Natural killer cell treated with Interleukin-12 subunit alpha and Interleukin-12 subunit beta and Interleukin-15 and Interleukin-18, amount 100 ng/mL, for 72 hours (primary cell): ENCODE measurements at regions not wholly inside any gene's neighbourhood (a gene's known extent, or its start where the extent isn't known, plus 50 kb on each side); places are given as distances from the start of the nearest gene placed in this dataset.

Source experiments
- ATAC-seq, 2 donors: fragments of 150-1000 bp; cut with Tn5 transposase in 1 of 2; sonication (Bioruptor Pico), chemical (Tn5 transposase) in 1 of 2; 2 replicates each; pipeline ENCODE4 v1.10.0; 2021
- DNase-seq: peaks from one replicate; pipeline ENCODE4 v3.0.0; 2022; ENCODE audit warnings: low spot score
- H3K27ac Mint-ChIP-seq, 2 donors: 1 replicate in 1 of 2; 2 replicates in 1 of 2; pipeline ENCODE4 v1.8.0; 2022; ENCODE audit warnings: mixed read lengths in 2 of 2, mild to moderate bottlenecking in 1 of 2, moderate library complexity in 1 of 2
- H3K27me3 Mint-ChIP-seq, 2 donors: 1 replicate in 1 of 2; 2 replicates in 1 of 2; pipeline ENCODE4 v1.8.0; 2022; ENCODE audit warnings: mixed read lengths in 2 of 2
- H3K36me3 Mint-ChIP-seq: one replicate; pipeline ENCODE4 v1.8.0; 2022; ENCODE audit warnings: mixed read lengths
- H3K4me1 Mint-ChIP-seq, 2 donors: 1 replicate in 1 of 2; 2 replicates in 1 of 2; pipeline ENCODE4 v1.8.0; 2022; ENCODE audit warnings: low read depth in 2 of 2, mixed read lengths in 2 of 2, mild to moderate bottlenecking in 1 of 2
- H3K4me3 Mint-ChIP-seq: one replicate; pipeline ENCODE4 v1.8.0; 2022; ENCODE audit warnings: mixed read lengths
- H3K9me3 Mint-ChIP-seq: 2 replicates; pipeline ENCODE4 v1.8.0; 2022; ENCODE audit warnings: mixed read lengths

DNA sequence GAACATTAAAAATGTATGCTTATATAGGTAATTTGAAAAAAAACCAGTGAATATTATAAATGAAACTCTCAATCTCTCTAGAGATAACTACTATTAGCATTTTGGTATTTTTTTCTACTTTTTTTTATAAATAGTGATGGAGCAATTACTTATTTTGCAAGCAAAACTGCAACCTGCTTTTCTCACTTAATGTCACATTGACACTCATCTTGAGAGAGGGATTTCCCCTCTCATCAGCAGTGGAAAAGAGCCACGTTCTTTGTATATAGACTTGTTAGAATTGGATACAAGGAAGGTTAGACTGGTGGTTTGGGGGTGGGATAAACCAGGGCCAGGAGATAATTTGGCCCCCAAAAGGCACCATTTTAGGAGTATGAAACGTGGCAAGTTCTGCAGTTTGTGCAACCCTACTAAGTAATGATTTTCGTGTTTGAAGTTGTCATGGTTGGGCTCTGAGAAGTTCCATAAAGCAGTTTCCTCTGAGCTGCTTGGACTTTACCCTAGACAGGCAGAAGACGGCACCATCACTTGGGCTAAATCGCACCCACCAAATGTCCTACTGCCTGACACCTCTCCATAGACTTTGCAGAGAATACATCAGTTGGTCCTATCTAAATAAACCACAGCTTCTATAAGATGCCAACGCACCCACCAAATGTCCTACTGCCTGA lies 194.0 kb downstream of the ACTR3 start:
- Mint-ChIP-seq H3K27me3 (peaks cover 4 to 20% of the 10 kb centered on the region in 2 donors), H3K27ac (no peak overlapping the region), H3K36me3 (no peaks in the 10 kb centered on the region), H3K4me1 (no peaks in the 10 kb centered on the region), H3K4me3 (no peak overlapping the region), H3K9me3 (peaks cover 4% of the 10 kb centered on the region)
- DNase-seq (no peak), ATAC-seq (no peak)

DNA sequence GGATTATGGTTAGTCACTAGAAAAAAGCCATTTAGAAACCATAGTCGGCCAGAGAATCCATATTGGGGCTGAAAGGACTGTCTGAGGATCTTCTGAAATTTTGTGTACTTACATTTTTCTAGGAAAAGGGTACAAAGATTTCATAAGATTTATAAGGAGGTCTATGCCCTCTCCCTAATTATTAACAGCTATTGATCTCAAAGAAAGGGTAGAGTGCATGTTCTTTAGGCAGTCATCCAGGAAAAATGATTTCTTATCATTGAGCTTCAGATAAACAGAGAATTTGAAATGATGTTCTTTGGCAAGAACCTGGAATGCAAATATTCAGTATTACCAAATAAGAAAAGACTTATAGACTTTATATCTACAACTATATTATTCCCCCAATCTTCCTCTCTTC lies 195.3 kb downstream of the ACTR3 start:
- ATAC-seq (no peak), DNase-seq (no peak)
- H3K27me3 Mint-ChIP-seq, result peaks cover 4 to 20% of the 10 kb centered on the region in 2 donors
- peaks cover 4% of the 10 kb centered on the region for H3K9me3 Mint-ChIP-seq
- no peaks in the 10 kb centered on the region for H3K36me3 Mint-ChIP-seq
- no peak overlapping the region for H3K27ac Mint-ChIP-seq
- H3K4me3 Mint-ChIP-seq, result no peak overlapping the region
- H3K4me1 Mint-ChIP-seq, result no peaks in the 10 kb centered on the region

DNA sequence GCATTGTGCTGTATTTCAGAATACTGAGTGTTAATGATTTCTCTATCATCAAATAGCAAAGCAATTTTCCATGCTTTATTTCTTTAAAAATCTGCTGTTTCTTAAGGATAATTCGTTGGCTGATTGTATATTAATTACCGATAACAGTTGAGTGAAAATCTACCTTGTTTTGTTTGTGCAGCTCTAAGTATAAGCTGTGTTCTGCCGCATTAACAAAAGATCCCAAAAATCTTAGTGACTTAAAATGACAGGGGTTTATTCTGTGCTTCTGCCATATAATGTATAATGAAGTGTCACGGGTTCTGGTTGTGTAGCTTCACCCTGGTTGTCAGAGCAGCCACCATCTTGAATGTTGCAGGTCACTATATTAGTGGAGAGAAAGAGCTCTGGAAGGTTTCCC lies 196.1 kb downstream of the ACTR3 start:
- no peaks in the 10 kb centered on the region for H3K4me1 Mint-ChIP-seq
- H3K9me3 Mint-ChIP-seq, result peaks cover 4% of the 10 kb centered on the region
- H3K27me3 Mint-ChIP-seq, result peaks cover 4 to 16% of the 10 kb centered on the region in 2 donors
- no peak overlapping the region for H3K27ac Mint-ChIP-seq
- H3K36me3 Mint-ChIP-seq, result no peaks in the 10 kb centered on the region
- H3K4me3 Mint-ChIP-seq, result no peak overlapping the region
- DNase-seq (no peak), ATAC-seq (no peak)

DNA sequence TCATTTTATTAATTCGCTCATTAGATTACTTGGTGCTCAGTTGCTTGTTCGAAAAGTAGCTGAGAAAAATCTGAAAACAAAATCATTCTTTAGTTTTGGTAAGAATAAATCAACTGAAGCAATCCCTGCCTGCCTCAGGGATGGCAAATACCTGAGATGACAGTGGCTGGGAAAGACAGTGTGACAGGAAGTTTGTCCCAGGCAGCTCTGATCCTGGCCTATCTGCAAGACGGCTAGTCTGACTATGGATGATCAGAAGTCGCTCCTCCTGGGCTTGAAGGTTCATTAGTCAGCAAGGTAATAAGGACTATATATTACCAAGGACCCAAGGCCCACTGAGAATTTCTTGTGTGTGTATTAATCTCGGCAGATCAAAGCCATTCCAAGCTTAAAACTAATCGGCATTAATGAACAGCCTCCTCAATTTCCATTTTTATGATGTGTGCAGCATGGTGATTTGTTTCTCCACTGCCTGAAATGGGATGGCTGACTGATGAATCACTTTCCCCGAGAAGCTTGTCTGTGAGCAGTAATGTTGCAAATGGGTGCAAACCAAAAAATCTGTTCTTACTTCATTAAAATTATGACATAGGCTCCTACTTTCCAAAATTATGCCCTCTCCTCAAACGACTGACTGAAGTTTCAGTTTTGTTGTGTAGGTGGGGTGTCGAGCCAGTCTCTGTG lies 199.9 kb downstream of the ACTR3 start:
- no peaks in the 10 kb centered on the region for H3K9me3 Mint-ChIP-seq
- ATAC-seq, result no peak

DNA sequence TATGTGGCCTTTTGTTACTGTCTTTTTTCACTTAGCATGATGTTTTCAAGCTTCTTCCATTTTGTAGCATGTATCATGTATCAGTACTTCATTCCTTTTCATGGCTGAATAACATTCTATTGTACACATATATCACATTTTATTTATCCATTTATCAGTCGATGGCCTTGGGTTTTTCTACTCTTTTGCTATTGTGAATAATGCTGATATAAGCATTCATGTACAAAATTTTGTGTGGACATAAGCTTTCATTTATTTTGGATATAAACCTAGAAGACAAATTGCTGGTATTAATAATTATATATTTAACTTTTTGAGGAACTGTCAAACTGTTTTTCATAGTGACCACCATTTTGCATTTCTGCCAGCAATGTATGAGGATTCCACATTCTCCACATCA lies 201.1 kb downstream of the ACTR3 start:
- H3K27me3 Mint-ChIP-seq, result peaks cover 0 to 13% of the 10 kb centered on the region in 2 donors
- peaks cover 10% of the 10 kb centered on the region for H3K36me3 Mint-ChIP-seq
- no peaks in the 10 kb centered on the region for H3K4me1 Mint-ChIP-seq
- DNase-seq (no peak), ATAC-seq (no peak)
- no peaks in the 10 kb centered on the region for H3K9me3 Mint-ChIP-seq
- no peak overlapping the region for H3K27ac Mint-ChIP-seq
- H3K4me3 Mint-ChIP-seq, result no peak overlapping the region

More for the DNA sequence above, 199.9 kb downstream of the ACTR3 start:
- Mint-ChIP-seq H3K27me3 (peaks cover 0 to 13% of the 10 kb centered on the region in 2 donors), H3K36me3 (no peaks in the 10 kb centered on the region), H3K4me3 (no peak overlapping the region), H3K27ac (no peak overlapping the region), H3K4me1 (no peaks in the 10 kb centered on the region)
- DNase-seq, result no peak

DNA sequence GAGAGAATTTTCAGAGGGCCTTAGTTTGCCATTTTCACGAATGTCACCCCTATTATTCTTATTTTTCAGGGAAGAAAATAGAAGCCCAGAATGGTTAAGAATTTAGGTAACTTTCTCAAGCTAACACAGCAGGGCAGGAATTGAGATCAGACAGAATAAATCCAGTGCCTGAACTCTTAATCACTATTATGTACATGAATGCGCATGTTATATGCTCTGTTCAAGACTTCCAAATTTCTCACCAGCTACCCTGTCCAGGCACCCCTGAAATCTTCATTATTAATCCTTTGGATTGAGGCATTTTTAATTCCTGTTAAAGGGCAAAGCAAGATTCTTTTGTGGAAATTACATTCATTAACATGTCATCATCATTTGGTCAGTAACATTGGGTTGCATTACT lies 218.4 kb downstream of the ACTR3 start:
- no peak overlapping the region for H3K27ac Mint-ChIP-seq
- no peak for DNase-seq
- no peaks in the 10 kb centered on the region for H3K4me1 Mint-ChIP-seq
- H3K4me3 Mint-ChIP-seq, result no peak overlapping the region
- H3K9me3 Mint-ChIP-seq, result no peaks in the 10 kb centered on the region
- H3K36me3 Mint-ChIP-seq, result peaks cover 12% of the 10 kb centered on the region
- ATAC-seq, result no peak
- peaks cover 9 to 39% of the 10 kb centered on the region in 2 donors for H3K27me3 Mint-ChIP-seq

DNA sequence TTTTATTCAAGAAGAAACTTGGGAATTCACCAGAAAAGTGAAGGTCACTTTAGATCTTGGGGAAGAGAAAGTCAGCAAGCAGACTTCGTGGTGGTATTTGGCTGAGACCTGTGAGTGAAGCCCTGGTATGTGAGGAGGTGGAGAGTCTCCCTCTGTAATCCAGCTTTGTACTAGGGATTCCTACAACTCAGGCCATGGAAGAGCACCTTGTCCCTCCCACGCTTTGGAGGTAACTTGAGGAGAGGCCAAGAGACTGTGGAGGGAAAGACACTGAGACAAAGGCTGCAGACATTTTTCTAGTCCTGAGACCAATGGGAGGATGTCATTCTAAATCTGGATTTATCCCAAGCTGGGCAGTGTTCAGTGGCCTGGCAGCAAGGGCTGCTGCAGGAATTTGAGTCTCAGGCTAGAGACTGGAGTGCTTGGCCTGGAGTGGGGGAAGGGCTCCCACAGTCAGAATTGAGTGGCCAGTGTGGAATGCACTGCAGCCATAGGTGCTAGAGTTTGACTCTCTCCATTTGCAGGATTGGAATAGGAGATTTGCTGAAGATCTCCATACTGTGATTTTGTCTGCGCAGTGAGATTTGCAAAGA lies 219.0 kb downstream of the ACTR3 start:
- peaks cover 12% of the 10 kb centered on the region for H3K36me3 Mint-ChIP-seq
- H3K9me3 Mint-ChIP-seq, result no peaks in the 10 kb centered on the region
- no peak overlapping the region for H3K4me3 Mint-ChIP-seq
- ATAC-seq, result no peak
- H3K27me3 Mint-ChIP-seq, result peaks cover 9 to 39% of the 10 kb centered on the region in 2 donors
- no peak overlapping the region for H3K27ac Mint-ChIP-seq
- no peaks in the 10 kb centered on the region for H3K4me1 Mint-ChIP-seq
- DNase-seq, result no peak

DNA sequence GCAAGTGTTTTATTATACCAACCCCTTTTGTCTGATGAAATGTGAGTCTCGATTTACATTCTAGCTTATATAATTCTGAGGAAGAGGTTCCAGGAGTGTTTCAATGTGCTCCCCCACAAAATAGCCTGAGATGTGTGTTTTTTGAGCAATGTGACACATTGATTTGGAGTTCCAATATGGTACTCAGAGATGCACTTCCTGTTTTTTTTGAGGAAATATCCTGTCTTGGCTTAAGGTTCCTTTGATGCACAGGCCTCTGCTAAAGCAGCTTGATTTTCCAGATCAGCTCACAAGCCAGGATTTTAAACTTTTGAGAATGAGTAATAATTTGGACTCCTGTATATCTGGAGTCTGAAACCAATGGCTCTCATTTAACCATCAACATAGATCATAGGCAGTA lies 221.4 kb downstream of the ACTR3 start:
- Mint-ChIP-seq H3K36me3 (no peaks in the 10 kb centered on the region), H3K9me3 (no peaks in the 10 kb centered on the region), H3K27ac (no peak overlapping the region), H3K4me1 (no peaks in the 10 kb centered on the region), H3K4me3 (no peak overlapping the region), H3K27me3 (peaks cover 6 to 34% of the 10 kb centered on the region in 2 donors)
- no peak for DNase-seq
- no peak for ATAC-seq

DNA sequence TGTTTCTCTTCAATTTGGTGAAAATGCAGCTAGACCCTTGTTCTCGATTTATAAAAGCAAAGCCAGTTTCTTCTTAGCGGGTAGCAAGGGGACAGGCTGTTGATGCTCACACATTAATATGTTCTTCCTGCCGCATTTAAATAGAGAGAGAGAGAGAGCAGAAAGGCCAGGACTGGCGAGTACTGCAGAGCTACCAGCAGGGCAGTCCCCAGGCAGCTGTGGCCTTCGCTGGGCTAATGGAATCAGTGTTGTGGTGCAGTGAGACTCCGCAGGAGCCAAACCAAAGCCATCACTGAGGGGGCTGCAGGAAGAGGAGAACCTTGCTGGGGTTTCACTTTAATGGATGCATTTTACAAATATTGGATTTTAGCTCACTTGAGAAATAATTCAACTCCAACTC lies 223.6 kb downstream of the ACTR3 start:
- ATAC-seq, result no peak
- H3K36me3 Mint-ChIP-seq, result no peaks in the 10 kb centered on the region
- no peak overlapping the region for H3K4me3 Mint-ChIP-seq
- H3K27ac Mint-ChIP-seq, result no peak overlapping the region
- H3K27me3 Mint-ChIP-seq, result peaks cover 7 to 25% of the 10 kb centered on the region in 2 donors
- no peaks in the 10 kb centered on the region for H3K9me3 Mint-ChIP-seq
- DNase-seq, result no peak
- no peaks in the 10 kb centered on the region for H3K4me1 Mint-ChIP-seq

DNA sequence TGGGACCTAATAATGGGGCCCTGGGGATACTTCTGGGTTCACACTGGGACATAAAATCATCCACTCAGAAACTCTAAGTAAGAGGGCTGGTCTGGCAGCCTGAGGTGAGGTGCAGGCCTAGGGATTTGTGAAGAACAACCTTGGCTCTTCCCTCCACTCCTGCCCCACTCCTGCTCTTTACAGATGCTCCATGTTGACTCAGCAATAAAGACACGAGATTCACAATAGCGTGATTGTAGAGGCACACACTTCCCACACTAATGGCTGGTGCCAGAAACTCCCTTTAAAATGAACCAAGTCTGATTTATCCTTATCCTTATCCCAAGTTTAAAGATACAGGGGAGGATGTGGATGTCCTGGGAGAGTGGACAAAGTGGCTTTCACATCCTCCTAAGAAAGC lies 228.2 kb downstream of the ACTR3 start:
- ATAC-seq (no peak), DNase-seq (no peak)
- peaks cover 12 to 31% of the 10 kb centered on the region in 2 donors for H3K27me3 Mint-ChIP-seq
- H3K27ac Mint-ChIP-seq, result no peak overlapping the region
- no peaks in the 10 kb centered on the region for H3K36me3 Mint-ChIP-seq
- H3K9me3 Mint-ChIP-seq, result no peaks in the 10 kb centered on the region
- H3K4me1 Mint-ChIP-seq, result no peaks in the 10 kb centered on the region
- no peak overlapping the region for H3K4me3 Mint-ChIP-seq

DNA sequence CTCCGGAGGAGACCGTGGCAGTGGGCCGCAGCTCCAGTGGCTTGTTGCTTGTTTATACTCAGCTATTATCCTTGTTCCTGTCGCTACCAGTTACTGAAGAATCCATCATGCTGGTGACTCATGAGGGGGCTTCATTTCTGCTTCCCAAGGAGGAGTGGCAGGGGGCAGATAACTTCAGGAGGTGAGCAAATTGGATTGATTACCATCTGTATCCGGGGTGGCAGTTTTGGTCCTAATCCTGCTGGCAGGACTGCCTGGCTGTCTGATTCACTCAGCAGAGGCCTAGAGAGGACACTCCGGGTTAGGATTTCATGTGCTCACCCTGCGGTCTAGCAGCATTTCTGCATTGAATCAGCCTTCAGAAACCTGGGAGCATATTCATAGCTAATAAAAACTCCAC lies 230.0 kb downstream of the ACTR3 start:
- Mint-ChIP-seq H3K27ac (no peak overlapping the region), H3K36me3 (no peaks in the 10 kb centered on the region), H3K27me3 (peaks cover 16 to 28% of the 10 kb centered on the region in 2 donors), H3K4me3 (no peak overlapping the region), H3K9me3 (no peaks in the 10 kb centered on the region), H3K4me1 (no peaks in the 10 kb centered on the region)
- ATAC-seq (no peak), DNase-seq (no peak)

DNA sequence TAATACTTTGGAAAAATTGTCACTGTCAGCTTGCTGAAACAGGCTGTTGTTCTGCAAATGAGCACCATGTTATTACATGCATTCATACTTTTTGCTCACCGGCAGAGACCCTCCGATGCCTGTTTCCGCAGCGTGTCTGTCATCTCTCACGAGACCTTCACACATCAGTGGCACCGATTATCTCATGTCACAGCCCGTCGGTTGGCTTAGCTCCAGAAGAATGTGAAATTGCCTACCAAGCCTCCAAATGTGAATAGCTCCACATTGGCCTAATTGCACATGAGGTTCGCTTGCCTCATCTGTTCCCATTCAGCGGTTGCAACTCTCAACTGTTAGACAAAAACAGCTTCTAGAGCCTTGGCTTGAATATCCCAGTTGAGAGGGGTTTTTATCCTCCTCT lies 233.0 kb downstream of the ACTR3 start:
- no peaks in the 10 kb centered on the region for H3K4me1 Mint-ChIP-seq
- H3K9me3 Mint-ChIP-seq, result no peaks in the 10 kb centered on the region
- H3K4me3 Mint-ChIP-seq, result no peak overlapping the region
- no peak for ATAC-seq
- peaks cover 17 to 27% of the 10 kb centered on the region in 2 donors for H3K27me3 Mint-ChIP-seq
- no peaks in the 10 kb centered on the region for H3K36me3 Mint-ChIP-seq
- no peak overlapping the region for H3K27ac Mint-ChIP-seq
- no peak for DNase-seq

DNA sequence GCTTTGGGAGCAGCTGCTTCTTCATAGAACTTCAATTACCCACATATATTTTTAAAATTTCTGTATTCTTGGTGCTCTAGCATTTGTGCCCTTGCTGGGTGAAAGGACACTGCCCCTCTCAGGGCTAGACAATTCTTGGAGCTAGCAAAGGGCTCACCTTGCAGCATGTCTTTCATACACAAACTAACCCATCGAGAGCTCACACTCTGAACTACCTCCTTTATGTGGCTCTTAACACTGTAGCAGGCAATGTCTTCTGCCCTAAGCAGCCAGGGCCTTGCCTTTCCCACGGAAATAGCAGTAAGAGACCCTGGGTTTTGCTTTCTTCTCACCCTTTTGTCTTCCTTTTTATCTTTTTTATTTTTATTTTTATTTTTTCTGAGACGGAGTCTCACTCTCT lies 234.0 kb downstream of the ACTR3 start:
- no peak overlapping the region for H3K27ac Mint-ChIP-seq
- no peaks in the 10 kb centered on the region for H3K9me3 Mint-ChIP-seq
- DNase-seq (no peak), ATAC-seq (no peak)
- H3K4me3 Mint-ChIP-seq, result no peak overlapping the region
- no peaks in the 10 kb centered on the region for H3K36me3 Mint-ChIP-seq
- H3K27me3 Mint-ChIP-seq, result peaks cover 16 to 21% of the 10 kb centered on the region in 2 donors
- H3K4me1 Mint-ChIP-seq, result no peaks in the 10 kb centered on the region

DNA sequence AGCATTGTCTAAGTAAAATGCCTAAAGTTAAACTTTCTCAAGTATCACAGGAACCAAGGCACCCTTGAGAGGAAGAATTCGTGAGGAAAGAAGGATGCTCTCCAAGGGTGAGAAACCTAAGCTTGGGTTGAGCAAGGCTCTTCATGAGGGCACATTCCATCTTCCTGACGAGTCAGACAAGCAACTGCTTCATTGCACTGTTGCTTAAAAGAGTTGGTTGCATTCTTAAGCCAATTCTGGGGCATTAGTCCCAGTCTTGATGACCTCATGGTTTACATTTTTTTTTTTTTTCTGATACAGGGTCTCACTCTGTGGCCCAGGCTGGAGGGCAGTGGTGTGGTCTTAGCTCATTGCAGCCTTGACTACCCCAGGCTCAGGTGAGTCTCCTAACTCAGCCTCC lies 237.5 kb downstream of the ACTR3 start:
- Mint-ChIP-seq H3K27me3 (peaks cover 16 to 20% of the 10 kb centered on the region in 2 donors), H3K36me3 (no peaks in the 10 kb centered on the region), H3K27ac (no peak overlapping the region), H3K9me3 (no peaks in the 10 kb centered on the region), H3K4me3 (no peak overlapping the region), H3K4me1 (no peaks in the 10 kb centered on the region)
- DNase-seq (no peak), ATAC-seq (no peak)
